Effector memory CD4-positive, alpha-beta T cell (primary cell): ENCODE measurements at regions not wholly inside any gene's neighbourhood (a gene's known extent, or its start where the extent isn't known, plus 50 kb on each side); places are given as distances from the start of the nearest gene placed in this dataset.
"Not testable (repeated sequence)": the region's sequence is repeated elsewhere in the genome, so short reads cannot be mapped to it uniquely, and the experiment has no call there.

Experiments used
- DNase-seq, 3 donors: peaks; one replicate each; pipeline ENCODE4 v3.0.0-alpha.2; 2020
- H3K27ac ChIP-seq: 2 replicates; pipeline ENCODE4 v1.7.0; 2013; ENCODE audit warnings: mild to moderate bottlenecking, low read length, moderate library complexity; ENCODE audit not compliant: insufficient read depth, poor library complexity, severe bottlenecking
- H3K27me3 ChIP-seq: replicated peaks from 2 replicates; pipeline ENCODE4 v1.7.0; 2013; ENCODE audit warnings: mild to moderate bottlenecking, low read length; ENCODE audit not compliant: insufficient read depth, control insufficient read depth, poor library complexity, severe bottlenecking
- H3K36me3 ChIP-seq: 2 replicates; pipeline ENCODE4 v1.7.0; 2013; ENCODE audit warnings: mild to moderate bottlenecking, low read length, moderate library complexity; ENCODE audit not compliant: control insufficient read depth, insufficient read depth
- H3K4me1 ChIP-seq: 2 replicates; pipeline ENCODE4 v1.7.0; 2013; ENCODE audit warnings: low read length, mild to moderate bottlenecking; ENCODE audit not compliant: control insufficient read depth, insufficient read depth, poor library complexity, severe bottlenecking
- H3K4me3 ChIP-seq: 2 replicates; pipeline ENCODE4 v1.7.0; 2013; ENCODE audit warnings: low read length, low read depth, mild to moderate bottlenecking; ENCODE audit not compliant: insufficient read depth, poor library complexity, severe bottlenecking
- H3K9me3 ChIP-seq: 2 replicates; pipeline ENCODE4 v1.7.0; 2013; ENCODE audit warnings: mild to moderate bottlenecking, low read length, moderate library complexity; ENCODE audit not compliant: control insufficient read depth

DNA sequence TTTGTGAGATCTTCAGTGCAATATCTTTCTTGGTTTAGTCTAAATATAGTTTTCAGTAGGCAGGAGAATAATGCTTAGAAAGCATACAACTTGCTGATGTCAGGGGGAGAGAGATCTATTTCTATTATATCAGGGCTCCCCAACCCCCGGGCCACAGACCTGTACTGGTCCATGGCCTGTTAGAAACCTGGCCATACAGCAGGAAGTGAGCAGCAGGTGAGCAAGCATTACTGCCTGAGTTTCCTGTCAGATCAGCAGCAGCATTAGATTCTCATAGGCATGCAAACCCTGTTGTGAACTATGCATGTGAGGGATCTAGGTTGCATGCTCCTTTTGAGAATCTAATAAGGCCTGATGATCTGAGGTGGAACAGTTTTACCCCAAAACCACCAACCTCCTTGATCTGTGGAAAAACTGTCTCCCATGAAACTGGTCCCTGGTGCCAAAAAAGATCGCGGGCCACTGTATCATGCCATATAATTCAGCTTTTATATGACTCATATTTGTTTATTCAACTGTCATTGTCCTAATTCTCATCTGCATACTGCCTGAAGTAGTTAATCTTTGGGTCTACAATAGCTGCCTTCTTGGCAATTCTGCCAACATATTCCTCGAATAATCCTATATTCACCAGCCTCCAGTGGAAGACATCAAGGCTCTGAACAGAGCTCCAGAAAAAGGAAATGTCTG lies 163.6 kb upstream of the DYRK2 start:
- Histone ChIP-seq H3K27me3 (no peaks in the 10 kb centered on the region), H3K4me3 (no peak overlapping the region), H3K36me3 (no peaks in the 10 kb centered on the region), H3K27ac (peak overlapping the region; percentile 10), H3K4me1 (peaks cover 32% of the 10 kb centered on the region), H3K9me3 (peaks cover 4% of the 10 kb centered on the region)
- no peak for DNase-seq

DNA sequence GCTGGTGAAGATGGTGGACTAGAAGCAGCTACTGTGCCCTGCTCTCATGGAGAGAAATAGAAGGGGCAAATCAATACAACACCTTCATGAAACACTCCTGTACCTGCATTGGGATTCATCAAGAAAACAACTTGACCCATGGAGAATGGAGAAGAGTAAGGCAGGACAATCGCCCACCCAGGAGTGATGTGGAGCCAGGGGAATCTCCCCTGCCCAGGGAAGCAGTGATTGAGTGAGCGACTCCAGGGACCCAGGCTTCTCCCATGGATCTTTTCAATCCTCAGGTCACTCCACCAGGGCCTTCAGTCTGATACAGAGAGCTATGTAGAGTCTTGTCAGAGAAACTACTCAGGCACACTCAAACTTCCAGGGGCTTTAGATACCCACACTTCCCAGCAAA lies 161.9 kb upstream of the DYRK2 start:
- Histone ChIP-seq H3K27me3 (no peaks in the 10 kb centered on the region), H3K36me3 (no peaks in the 10 kb centered on the region), H3K27ac (no peak overlapping the region), H3K4me3 (no peak overlapping the region), H3K4me1 (peaks cover 32% of the 10 kb centered on the region), H3K9me3 (peaks cover 4% of the 10 kb centered on the region)
- DNase-seq: no peak

DNA sequence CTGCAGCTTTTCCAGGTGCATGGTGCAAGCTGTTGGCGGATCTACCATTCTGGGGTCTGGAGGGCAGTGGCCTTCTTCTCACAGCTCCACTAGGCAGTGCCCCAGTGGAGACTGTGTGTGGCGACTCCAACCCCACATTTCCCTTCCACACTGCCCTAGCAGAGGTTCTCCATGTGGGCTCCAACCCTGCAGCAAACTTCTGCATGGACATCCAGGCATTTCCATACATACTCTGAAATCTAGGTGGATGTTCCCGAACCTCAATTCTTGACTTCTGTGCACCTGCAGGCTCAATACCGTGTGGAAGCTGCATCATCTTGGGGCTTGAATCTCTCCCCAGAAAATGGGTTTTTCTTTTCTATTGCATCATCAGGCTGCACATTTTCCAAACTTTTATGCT lies 160.2 kb upstream of the DYRK2 start:
- H3K9me3 ChIP-seq, DNase-seq, H3K36me3 ChIP-seq, H3K27me3 ChIP-seq, H3K27ac ChIP-seq, H3K4me3 ChIP-seq: not testable (repeated sequence)
- peaks cover 23% of the 10 kb centered on the region for H3K4me1 ChIP-seq

DNA sequence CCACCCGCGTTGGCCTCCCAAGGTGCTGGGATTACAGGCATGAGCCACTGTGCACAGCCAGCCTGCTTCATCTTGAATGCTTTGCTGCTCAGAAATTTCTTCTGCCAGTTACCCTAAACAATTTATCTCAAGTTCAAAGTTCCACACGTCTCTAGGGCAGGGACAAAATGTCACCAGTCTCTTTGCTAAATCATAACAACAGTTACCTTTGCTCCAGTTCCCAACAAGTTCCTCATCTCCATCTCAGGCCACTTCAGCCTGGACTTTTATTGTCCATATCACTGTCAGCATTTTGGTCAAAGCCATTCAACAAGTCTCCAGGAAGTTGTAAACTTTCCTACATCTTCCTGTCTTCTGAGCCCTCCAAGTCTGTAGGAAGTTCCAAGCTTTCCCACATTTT lies 159.5 kb upstream of the DYRK2 start:
- no peaks in the 10 kb centered on the region for H3K36me3 ChIP-seq
- H3K4me3 ChIP-seq: no peak overlapping the region
- no peak overlapping the region for H3K27ac ChIP-seq
- DNase-seq: no peak
- no peaks in the 10 kb centered on the region for H3K27me3 ChIP-seq
- H3K9me3 ChIP-seq: peaks cover 4% of the 10 kb centered on the region
- H3K4me1 ChIP-seq: peaks cover 17% of the 10 kb centered on the region

DNA sequence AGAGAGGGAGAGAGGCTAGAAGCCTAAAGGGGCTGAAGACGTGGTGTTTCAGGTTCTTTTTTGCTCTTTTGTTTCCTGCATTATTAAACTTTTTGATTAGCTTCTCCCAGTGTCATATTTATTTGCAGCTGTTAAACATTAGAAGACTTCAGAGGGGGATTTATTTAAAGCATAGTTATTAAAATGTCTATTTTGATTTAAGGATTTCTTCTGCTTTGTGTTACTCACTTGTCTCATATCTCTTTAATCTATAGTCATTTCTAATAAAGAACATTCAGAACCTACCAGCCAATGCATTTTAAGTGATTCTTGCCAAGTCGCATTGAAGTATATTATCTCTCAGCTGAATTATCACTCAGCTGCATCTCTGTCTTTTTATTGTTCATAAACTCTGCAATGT lies 152.0 kb upstream of the DYRK2 start:
- no peaks in the 10 kb centered on the region for H3K36me3 ChIP-seq
- no peaks in the 10 kb centered on the region for H3K4me1 ChIP-seq
- H3K27ac ChIP-seq: no peak overlapping the region
- H3K4me3 ChIP-seq: no peak overlapping the region
- DNase-seq: no peak
- no peaks in the 10 kb centered on the region for H3K9me3 ChIP-seq
- H3K27me3 ChIP-seq: no peaks in the 10 kb centered on the region

DNA sequence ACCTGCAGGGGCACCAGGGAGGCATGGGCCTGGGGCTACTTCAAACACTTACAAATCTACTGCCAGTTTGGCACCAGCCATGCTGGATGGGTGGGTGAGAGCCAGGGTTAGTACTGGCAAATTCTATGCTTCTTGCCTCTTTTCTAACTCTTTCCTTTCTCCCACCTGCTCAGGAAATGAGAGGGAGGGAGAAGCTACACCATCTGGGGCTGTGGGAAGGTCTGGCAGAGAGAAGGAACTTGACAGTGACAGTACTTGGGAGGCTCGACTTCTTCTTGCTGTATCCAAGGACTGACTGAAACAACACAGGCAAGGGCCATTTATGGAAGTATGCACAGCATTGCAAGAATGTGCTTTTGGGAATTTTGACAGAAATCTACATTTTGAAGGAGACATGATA lies 149.6 kb upstream of the DYRK2 start:
- no peak for DNase-seq
- no peaks in the 10 kb centered on the region for H3K4me1 ChIP-seq
- H3K27me3 ChIP-seq: no peaks in the 10 kb centered on the region
- H3K9me3 ChIP-seq: no peaks in the 10 kb centered on the region
- H3K27ac ChIP-seq: no peak overlapping the region
- H3K4me3 ChIP-seq: no peak overlapping the region
- H3K36me3 ChIP-seq: no peaks in the 10 kb centered on the region

DNA sequence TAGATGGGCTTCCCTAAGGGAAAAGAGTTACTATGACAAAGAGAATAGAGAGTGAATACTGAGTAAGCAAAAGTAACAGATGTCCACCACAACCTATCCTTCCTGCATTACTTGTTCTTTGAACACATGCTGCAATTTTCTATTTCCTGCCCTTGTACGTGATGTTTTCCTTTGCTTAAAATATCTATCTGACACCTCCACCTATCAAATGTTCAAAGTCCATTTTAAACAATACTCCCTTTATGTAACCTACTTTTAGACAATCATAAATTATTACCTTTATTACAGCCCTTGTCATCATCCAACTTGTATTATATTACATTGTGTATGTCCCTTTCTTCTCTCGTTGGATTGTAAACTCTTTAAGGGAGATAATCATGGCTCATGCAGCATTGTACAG lies 147.2 kb upstream of the DYRK2 start:
- Histone ChIP-seq H3K27ac (no peak overlapping the region), H3K27me3 (no peaks in the 10 kb centered on the region), H3K9me3 (no peaks in the 10 kb centered on the region), H3K4me1 (no peaks in the 10 kb centered on the region), H3K4me3 (no peak overlapping the region), H3K36me3 (no peaks in the 10 kb centered on the region)
- no peak for DNase-seq

DNA sequence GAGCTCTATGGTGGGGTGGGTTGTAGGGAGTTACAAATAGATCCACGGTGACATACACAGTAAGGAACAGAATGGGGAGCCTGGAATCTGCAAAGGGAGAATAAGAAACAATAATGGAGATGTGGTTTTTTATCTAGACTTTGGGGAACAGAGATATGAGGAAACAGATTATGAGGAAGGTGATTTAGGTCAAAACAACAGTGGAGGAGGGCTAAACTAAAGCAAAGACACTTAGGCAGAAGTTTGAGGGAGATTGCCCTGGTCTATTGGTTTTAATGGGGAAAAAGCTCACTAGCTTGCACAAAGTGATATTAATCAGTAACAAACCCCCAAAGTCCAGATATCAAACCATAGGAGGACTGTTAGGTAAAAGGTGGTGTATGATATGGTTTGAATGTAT lies 144.5 kb upstream of the DYRK2 start:
- Histone ChIP-seq H3K36me3 (no peaks in the 10 kb centered on the region), H3K27me3 (no peaks in the 10 kb centered on the region), H3K4me3 (no peak overlapping the region), H3K4me1 (no peaks in the 10 kb centered on the region), H3K27ac (no peak overlapping the region), H3K9me3 (no peaks in the 10 kb centered on the region)
- no peak for DNase-seq

DNA sequence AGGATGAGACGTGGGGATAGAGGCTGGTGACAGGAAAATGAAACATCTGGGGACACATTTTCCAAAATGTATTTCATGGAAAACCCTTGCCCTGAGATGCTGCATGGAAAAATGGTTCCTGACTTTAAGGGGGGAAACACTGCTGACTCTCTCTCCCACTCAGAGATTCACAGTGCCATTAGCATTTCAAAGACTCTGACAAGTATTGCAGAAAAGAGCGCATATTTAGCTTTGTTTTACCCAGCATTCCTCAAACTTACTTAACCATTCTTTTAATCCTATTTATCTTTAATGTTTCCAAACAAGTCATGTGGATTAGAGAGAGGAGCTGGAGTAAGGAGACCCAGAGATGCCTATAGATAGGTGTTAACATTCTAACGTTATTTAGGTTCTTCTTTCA lies 141.8 kb upstream of the DYRK2 start:
- Histone ChIP-seq H3K9me3 (no peaks in the 10 kb centered on the region), H3K4me1 (peaks cover 5% of the 10 kb centered on the region), H3K4me3 (no peak overlapping the region), H3K27ac (no peak overlapping the region), H3K27me3 (no peaks in the 10 kb centered on the region), H3K36me3 (no peaks in the 10 kb centered on the region)
- no peak for DNase-seq

DNA sequence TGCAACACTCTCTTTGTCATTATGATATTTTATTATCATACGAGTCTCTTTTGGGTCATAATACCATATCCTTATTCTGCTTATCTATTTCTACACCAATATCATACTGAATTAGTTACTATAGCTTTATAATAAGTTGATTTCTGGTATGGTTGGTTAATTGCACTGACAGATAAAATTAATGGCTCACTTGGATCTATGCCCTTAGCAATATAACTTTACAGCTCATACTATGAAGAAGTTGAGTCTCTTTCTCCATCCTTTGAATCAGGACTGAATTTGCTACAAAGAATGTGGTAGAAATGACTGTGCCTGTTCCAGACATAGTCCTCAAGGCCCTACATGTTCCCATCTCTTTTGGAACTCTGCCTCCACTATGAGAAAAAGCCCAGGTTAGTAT lies 139.7 kb upstream of the DYRK2 start:
- H3K4me3 ChIP-seq: no peak overlapping the region
- no peak overlapping the region for H3K27ac ChIP-seq
- no peaks in the 10 kb centered on the region for H3K27me3 ChIP-seq
- H3K36me3 ChIP-seq: no peaks in the 10 kb centered on the region
- no peak for DNase-seq
- H3K9me3 ChIP-seq: no peaks in the 10 kb centered on the region
- peaks cover 12% of the 10 kb centered on the region for H3K4me1 ChIP-seq
